Natural killer cell (primary cell): ENCODE measurements at regions not wholly inside any gene's neighbourhood (a gene's known extent, or its start where the extent isn't known, plus 50 kb on each side); places are given as distances from the start of the nearest gene placed in this dataset.
"Not testable (repeated sequence)": the region's sequence is repeated elsewhere in the genome, so short reads cannot be mapped to it uniquely, and the experiment has no call there.

Experiments used
- ATAC-seq, 3 donors: fragments of 150-1000 bp in 2 of 3; fragments of 200-7000 bp in 1 of 3; cut with Tn5 transposase; 1 replicate in 1 of 3; 2 replicates in 2 of 3; pipeline ENCODE4 v1.10.0; 2021; ENCODE audit warnings: mild to moderate bottlenecking in 2 of 3, moderate library complexity in 2 of 3
- DNase-seq, 2 donors: peaks; one replicate each; pipeline versions ENCODE4 v3.0.0 to v3.0.0-alpha.2; 2013 to 2021; ENCODE audit warnings: mixed read lengths in 1 of 2
- H3K27ac ChIP-seq: one replicate; pipeline ENCODE4 v1.5.1; 2013; ENCODE audit warnings: mild to moderate bottlenecking, low read length
- H3K27me3 ChIP-seq: one replicate; pipeline ENCODE4 v1.6.1; 2013; ENCODE audit warnings: low read length; ENCODE audit not compliant: control insufficient read depth, insufficient read depth
- H3K36me3 ChIP-seq: one replicate; pipeline ENCODE4 v1.6.1; 2013; ENCODE audit warnings: low read length; ENCODE audit not compliant: control insufficient read depth, insufficient read depth
- H3K4me1 ChIP-seq: one replicate; pipeline ENCODE4 v1.6.1; 2013; ENCODE audit warnings: low read length; ENCODE audit not compliant: control insufficient read depth, insufficient read depth
- H3K4me3 ChIP-seq: one replicate; pipeline ENCODE4 v1.5.1; 2013; ENCODE audit warnings: low read length
- H3K9me3 ChIP-seq: one replicate; pipeline ENCODE4 v1.6.1; 2013; ENCODE audit warnings: low read length; ENCODE audit not compliant: control insufficient read depth, insufficient read depth
- H3K27ac Mint-ChIP-seq, 2 donors: one replicate each; pipeline ENCODE4 v1.8.0; 2022; ENCODE audit warnings: mild to moderate bottlenecking in 2 of 2, mixed read lengths in 2 of 2, moderate library complexity in 1 of 2
- H3K27me3 Mint-ChIP-seq, 2 donors: one replicate each; pipeline ENCODE4 v1.8.0; 2022; ENCODE audit warnings: low read depth in 2 of 2, mixed read lengths in 2 of 2
- H3K36me3 Mint-ChIP-seq: one replicate; pipeline ENCODE4 v1.8.0; 2022; ENCODE audit warnings: mixed read lengths
- H3K4me1 Mint-ChIP-seq, 2 donors: one replicate each; pipeline ENCODE4 v1.8.0; 2022; ENCODE audit warnings: mixed read lengths in 2 of 2
- H3K4me3 Mint-ChIP-seq: one replicate; pipeline ENCODE4 v1.8.0; 2022; ENCODE audit warnings: mild to moderate bottlenecking, moderate library complexity, mixed read lengths
- H3K9me3 Mint-ChIP-seq, 2 donors: one replicate each; pipeline ENCODE4 v1.8.0; 2022; ENCODE audit warnings: mixed read lengths in 2 of 2
- WGBS: methylation state at CpG from one replicate; pipeline ENCODE4 v1.1.7; 2013; ENCODE audit warnings: missing lambda C conversion rate; ENCODE audit not compliant: insufficient coverage; 5-methylcytosine and 5-hydroxymethylcytosine counted together
- intact Hi-C: fragments of 100-400 bp; cut with micrococcal nuclease; formaldehyde crosslinking; loops from one replicate; pipeline ENCODE4 v1.14.2; 2022

GRCh38 chr1:149157409-149157808 is 54.1 kb upstream of the NBPF9 start:
- H3K36me3 ChIP-seq, ATAC-seq, H3K36me3 Mint-ChIP-seq, H3K9me3 Mint-ChIP-seq, intact Hi-C loops, H3K4me1 ChIP-seq, H3K4me3 ChIP-seq, H3K9me3 ChIP-seq, H3K4me1 Mint-ChIP-seq, H3K27me3 ChIP-seq, H3K27me3 Mint-ChIP-seq: not testable (repeated sequence)
- peak overlapping the region; percentile 25 for H3K27ac ChIP-seq
- H3K27ac Mint-ChIP-seq: peak overlapping the region in 1 of 2 donors; percentile 60
- no CpG with 5 or more reads among the region's 7 CpGs for WGBS
- DNase-seq: peak in 1 of 2 donors; percentile 5
- peak overlapping the region; percentile 52 for H3K4me3 Mint-ChIP-seq

GRCh38 chr1:149158308-149158707 is 55.0 kb upstream of the NBPF9 start:
- peak overlapping the region; percentile 61 for H3K27ac ChIP-seq
- H3K4me3 ChIP-seq, H3K36me3 Mint-ChIP-seq, H3K4me1 ChIP-seq, H3K4me1 Mint-ChIP-seq, H3K9me3 Mint-ChIP-seq, H3K27me3 Mint-ChIP-seq, ATAC-seq, H3K27me3 ChIP-seq, H3K36me3 ChIP-seq, intact Hi-C loops, H3K9me3 ChIP-seq: not testable (repeated sequence)
- Mint-ChIP-seq H3K27ac (peak overlapping the region; percentile 36 to 64), H3K4me3 (peak overlapping the region; percentile 62)
- WGBS: no CpG with 5 or more reads among the region's 3 CpGs
- peak in 1 of 2 donors; percentile 1 for DNase-seq

GRCh38 chr1:149163063-149163444 is 59.7 kb upstream of the NBPF9 start:
- H3K27me3 ChIP-seq, H3K36me3 ChIP-seq, DNase-seq, H3K27me3 Mint-ChIP-seq, H3K36me3 Mint-ChIP-seq, H3K4me1 ChIP-seq, H3K9me3 ChIP-seq, H3K4me3 ChIP-seq, H3K27ac ChIP-seq, H3K4me3 Mint-ChIP-seq, intact Hi-C loops, H3K27ac Mint-ChIP-seq, H3K4me1 Mint-ChIP-seq, H3K9me3 Mint-ChIP-seq: not testable (repeated sequence)
- peak; percentile 77 to 83 (median 83) for ATAC-seq
- no CpG with 5 or more reads among the region's 19 CpGs for WGBS

GRCh38 chr1:149174765-149175164 is 71.4 kb upstream of the NBPF9 start:
- H3K4me3 ChIP-seq, H3K27ac ChIP-seq, H3K4me1 ChIP-seq, H3K27me3 ChIP-seq, H3K27me3 Mint-ChIP-seq, H3K36me3 ChIP-seq, H3K9me3 Mint-ChIP-seq, H3K9me3 ChIP-seq, H3K36me3 Mint-ChIP-seq, intact Hi-C loops, H3K4me1 Mint-ChIP-seq, ATAC-seq: not testable (repeated sequence)
- H3K27ac Mint-ChIP-seq: peak overlapping the region in 1 of 2 donors; percentile 50
- peak overlapping the region; percentile 82 for H3K4me3 Mint-ChIP-seq
- WGBS: no CpG with 5 or more reads among the region's 7 CpGs
- DNase-seq: peak in 1 of 2 donors; percentile 43

GRCh38 chr1:149175812-149176211 is 72.5 kb upstream of the NBPF9 start:
- DNase-seq, H3K27ac Mint-ChIP-seq, ATAC-seq, H3K27me3 Mint-ChIP-seq, H3K27me3 ChIP-seq, H3K4me1 Mint-ChIP-seq, H3K36me3 Mint-ChIP-seq, H3K4me1 ChIP-seq, H3K36me3 ChIP-seq, H3K9me3 ChIP-seq, H3K9me3 Mint-ChIP-seq, intact Hi-C loops: not testable (repeated sequence)
- Histone ChIP-seq H3K4me3 (peak overlapping the region; percentile 31), H3K27ac (peak overlapping the region; percentile 52)
- peak overlapping the region; percentile 55 for H3K4me3 Mint-ChIP-seq
- 0% methylated on average over 2 of the region's 21 CpGs for WGBS

GRCh38 chr1:149176453-149177316 is 73.3 kb upstream of the NBPF9 start:
- peak overlapping the region; percentile 86 for H3K27ac ChIP-seq
- WGBS: 0% methylated on average over 11 of the region's 68 CpGs
- H3K36me3 Mint-ChIP-seq, H3K4me1 Mint-ChIP-seq, H3K9me3 ChIP-seq, H3K36me3 ChIP-seq, ATAC-seq, H3K27me3 ChIP-seq, intact Hi-C loops, H3K27me3 Mint-ChIP-seq, H3K4me1 ChIP-seq, H3K9me3 Mint-ChIP-seq: not testable (repeated sequence)
- DNase-seq: peak; percentile 68 to 80
- Mint-ChIP-seq H3K27ac (peak overlapping the region; percentile 83 to 91), H3K4me3 (peak overlapping the region; percentile 88)
- H3K4me3 ChIP-seq: peak overlapping the region; percentile 47

GRCh38 chr1:149190742-149191141 is 87.4 kb upstream of the NBPF9 start:
- H3K27me3 ChIP-seq, H3K4me1 ChIP-seq, H3K36me3 Mint-ChIP-seq, H3K9me3 Mint-ChIP-seq, H3K27me3 Mint-ChIP-seq, H3K9me3 ChIP-seq, H3K4me3 ChIP-seq, H3K27ac ChIP-seq, DNase-seq, intact Hi-C loops, H3K36me3 ChIP-seq, ATAC-seq, H3K4me1 Mint-ChIP-seq, H3K4me3 Mint-ChIP-seq: not testable (repeated sequence)
- WGBS: no CpG with 5 or more reads among the region's 2 CpGs
- H3K27ac Mint-ChIP-seq: peak overlapping the region in 1 of 2 donors; percentile 61

- intact Hi-C loops, H3K9me3 ChIP-seq, H3K4me3 ChIP-seq, H3K27ac ChIP-seq, H3K27me3 ChIP-seq, ATAC-seq, H3K4me3 Mint-ChIP-seq, DNase-seq, H3K27me3 Mint-ChIP-seq, H3K36me3 Mint-ChIP-seq, H3K36me3 ChIP-seq, H3K9me3 Mint-ChIP-seq, H3K4me1 ChIP-seq: not testable (repeated sequence)
- Mint-ChIP-seq H3K27ac (peak overlapping the region; percentile 3 to 4), H3K4me1 (peaks cover 18 to 22% of the 10 kb centered on the region in 2 donors)
- no CpG with 5 or more reads among the region's 1 CpG for WGBS
These were observed 93.3 kb upstream of the NBPF9 start for GRCh38 chr1:149196651-149197050.
